Neutrophil (primary cell): ENCODE measurements at regions not wholly inside any gene's neighbourhood (a gene's known extent, or its start where the extent isn't known, plus 50 kb on each side); places are given as distances from the start of the nearest gene placed in this dataset.
"Not testable (repeated sequence)": the region's sequence is repeated elsewhere in the genome, so short reads cannot be mapped to it uniquely, and the experiment has no call there.

ENCODE experiments used
- H3K27ac ChIP-seq: fragments of 200-600 bp; sonication (generic); 2 replicates; pipeline ENCODE4 v1.5.1; 2016; ENCODE audit warnings: mild to moderate bottlenecking, moderate library complexity
- H3K27me3 ChIP-seq: fragments of 200-600 bp; sonication (generic); 2 replicates; pipeline ENCODE4 v1.6.0; 2016; ENCODE audit warnings: mild to moderate bottlenecking
- H3K36me3 ChIP-seq: fragments of 200-600 bp; sonication (generic); 2 replicates; pipeline ENCODE4 v1.5.1; 2017
- H3K4me1 ChIP-seq, 2 experiments: fragments of 200-600 bp in 1 of 2; sonication (generic) in 1 of 2; 1 replicate in 1 of 2; 2 replicates in 1 of 2; pipeline versions ENCODE4 v1.5.1 to v1.6.1; 2013 to 2016; ENCODE audit warnings: low read depth in 1 of 2, low read length in 1 of 2, mild to moderate bottlenecking in 1 of 2, moderate library complexity in 1 of 2; ENCODE audit not compliant: control insufficient read depth in 1 of 2, insufficient read depth in 1 of 2
- H3K4me3 ChIP-seq, 2 experiments: fragments of 200-600 bp in 1 of 2; sonication (generic) in 1 of 2; 1 replicate in 1 of 2; 2 replicates in 1 of 2; pipeline ENCODE4 v1.5.1; 2013 to 2016; ENCODE audit warnings: low read depth in 1 of 2, low read length in 1 of 2, mild to moderate bottlenecking in 1 of 2, moderate library complexity in 1 of 2
- H3K9me3 ChIP-seq: fragments of 200-600 bp; sonication (generic); 2 replicates; pipeline ENCODE4 v1.5.1; 2016
- TF ChIP-seq, protein P1 (sequence below): fragments of 200-600 bp; sonication (generic); IDR thresholded peaks from 2 replicates; pipeline ENCODE4 v1.5.1; 2016; ENCODE audit warnings: antibody characterized with exemption

DNA sequence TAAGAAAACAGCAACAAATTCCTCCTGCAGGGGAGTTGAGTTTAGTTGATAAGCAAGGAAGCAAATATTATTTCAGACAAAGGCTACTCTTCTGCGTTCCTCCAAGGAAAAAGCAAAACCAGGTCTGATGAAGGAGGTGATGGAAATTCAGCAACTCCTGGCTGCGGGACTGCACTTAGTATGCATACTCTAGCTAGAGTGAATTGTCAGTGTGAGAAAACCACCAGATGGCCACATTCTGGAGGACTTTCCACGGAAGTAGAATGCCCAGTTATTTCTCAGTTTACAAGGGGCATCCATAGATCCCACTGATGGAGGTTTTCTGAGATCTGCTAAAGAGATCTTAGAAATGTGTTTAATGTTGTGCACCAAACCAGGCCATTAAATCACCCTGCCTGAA lies 338.6 kb upstream of the PUDP start:
- no peaks in the 10 kb centered on the region for H3K27me3 ChIP-seq
- no peak overlapping the region for H3K4me3 ChIP-seq
- no peaks in the 10 kb centered on the region for H3K4me1 ChIP-seq
- no peaks in the 10 kb centered on the region for H3K9me3 ChIP-seq
- TF ChIP-seq, protein P1, sequence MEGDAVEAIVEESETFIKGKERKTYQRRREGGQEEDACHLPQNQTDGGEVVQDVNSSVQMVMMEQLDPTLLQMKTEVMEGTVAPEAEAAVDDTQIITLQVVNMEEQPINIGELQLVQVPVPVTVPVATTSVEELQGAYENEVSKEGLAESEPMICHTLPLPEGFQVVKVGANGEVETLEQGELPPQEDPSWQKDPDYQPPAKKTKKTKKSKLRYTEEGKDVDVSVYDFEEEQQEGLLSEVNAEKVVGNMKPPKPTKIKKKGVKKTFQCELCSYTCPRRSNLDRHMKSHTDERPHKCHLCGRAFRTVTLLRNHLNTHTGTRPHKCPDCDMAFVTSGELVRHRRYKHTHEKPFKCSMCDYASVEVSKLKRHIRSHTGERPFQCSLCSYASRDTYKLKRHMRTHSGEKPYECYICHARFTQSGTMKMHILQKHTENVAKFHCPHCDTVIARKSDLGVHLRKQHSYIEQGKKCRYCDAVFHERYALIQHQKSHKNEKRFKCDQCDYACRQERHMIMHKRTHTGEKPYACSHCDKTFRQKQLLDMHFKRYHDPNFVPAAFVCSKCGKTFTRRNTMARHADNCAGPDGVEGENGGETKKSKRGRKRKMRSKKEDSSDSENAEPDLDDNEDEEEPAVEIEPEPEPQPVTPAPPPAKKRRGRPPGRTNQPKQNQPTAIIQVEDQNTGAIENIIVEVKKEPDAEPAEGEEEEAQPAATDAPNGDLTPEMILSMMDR = no peak
- H3K27ac ChIP-seq = no peak overlapping the region
- no peaks in the 10 kb centered on the region for H3K36me3 ChIP-seq

DNA sequence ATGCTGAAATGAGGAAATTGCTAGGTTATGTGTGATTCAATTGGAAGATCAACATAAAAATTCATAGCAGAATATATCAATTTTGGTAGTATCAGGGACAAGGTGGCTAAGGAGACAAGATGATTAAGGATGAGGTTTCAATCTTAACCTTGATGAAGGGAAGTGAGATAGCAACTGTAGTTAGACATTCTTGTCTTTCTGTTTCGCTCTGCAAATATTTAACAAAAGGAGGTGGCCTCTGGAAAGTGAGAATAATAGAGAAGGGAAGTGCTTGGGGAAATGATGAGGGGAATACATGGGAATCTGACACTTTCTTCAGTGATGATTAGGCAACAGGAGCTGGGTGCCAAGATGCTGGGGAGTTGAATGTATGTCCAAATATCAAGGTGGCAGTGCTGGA lies 337.1 kb upstream of the PUDP start:
- Histone ChIP-seq H3K27ac (no peak overlapping the region), H3K9me3 (no peaks in the 10 kb centered on the region), H3K27me3 (no peaks in the 10 kb centered on the region), H3K4me1 (no peaks in the 10 kb centered on the region), H3K4me3 (no peak overlapping the region), H3K36me3 (no peaks in the 10 kb centered on the region)
- TF ChIP-seq, protein P1 = no peak

DNA sequence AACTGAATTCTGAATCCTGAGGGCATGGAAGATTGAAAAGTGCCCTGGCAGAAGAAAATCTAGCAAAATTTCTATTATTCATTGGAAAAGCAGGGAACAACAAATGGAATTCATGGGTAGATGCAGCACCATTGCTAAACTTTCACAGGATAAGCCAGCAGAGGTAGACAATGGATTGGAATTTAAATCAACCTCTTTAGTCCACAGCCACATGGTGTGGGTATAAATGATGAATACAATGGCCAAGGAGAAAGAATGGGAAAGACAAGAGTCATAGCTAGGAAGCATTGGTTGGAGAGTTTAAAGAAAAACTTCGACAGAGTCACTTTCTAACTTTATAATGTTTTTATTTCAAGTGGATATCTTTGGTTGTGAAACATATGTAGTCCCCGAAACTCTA lies 332.8 kb upstream of the PUDP start:
- H3K9me3 ChIP-seq = no peaks in the 10 kb centered on the region
- TF ChIP-seq, protein P1 = no peak
- H3K27me3 ChIP-seq = no peaks in the 10 kb centered on the region
- no peaks in the 10 kb centered on the region for H3K36me3 ChIP-seq
- no peak overlapping the region for H3K4me3 ChIP-seq
- no peak overlapping the region for H3K27ac ChIP-seq
- no peaks in the 10 kb centered on the region for H3K4me1 ChIP-seq

DNA sequence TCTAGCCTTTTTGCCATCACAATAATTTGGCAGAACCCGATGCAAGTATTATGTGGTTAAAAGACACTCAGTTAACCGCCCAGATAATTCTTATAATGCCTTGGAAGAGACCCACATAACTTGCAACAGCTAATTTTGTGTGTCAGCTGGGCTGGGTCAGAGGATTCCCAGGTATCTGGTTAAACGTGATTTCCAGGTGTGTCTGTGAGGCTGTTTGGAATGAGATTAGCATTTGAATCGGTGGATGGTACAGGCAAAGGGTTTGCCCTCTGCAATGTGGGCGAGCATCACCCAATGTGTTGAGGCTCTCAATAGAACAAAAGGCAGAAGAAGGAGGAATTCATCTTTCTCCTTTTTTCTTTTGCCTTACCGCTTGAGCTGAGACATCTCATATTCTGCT lies 314.2 kb upstream of the PUDP start:
- no peaks in the 10 kb centered on the region for H3K9me3 ChIP-seq
- no peaks in the 10 kb centered on the region for H3K36me3 ChIP-seq
- no peaks in the 10 kb centered on the region for H3K27me3 ChIP-seq
- no peaks in the 10 kb centered on the region for H3K4me1 ChIP-seq
- TF ChIP-seq, protein P1 = no peak
- H3K4me3 ChIP-seq = no peak overlapping the region
- H3K27ac ChIP-seq = no peak overlapping the region

DNA sequence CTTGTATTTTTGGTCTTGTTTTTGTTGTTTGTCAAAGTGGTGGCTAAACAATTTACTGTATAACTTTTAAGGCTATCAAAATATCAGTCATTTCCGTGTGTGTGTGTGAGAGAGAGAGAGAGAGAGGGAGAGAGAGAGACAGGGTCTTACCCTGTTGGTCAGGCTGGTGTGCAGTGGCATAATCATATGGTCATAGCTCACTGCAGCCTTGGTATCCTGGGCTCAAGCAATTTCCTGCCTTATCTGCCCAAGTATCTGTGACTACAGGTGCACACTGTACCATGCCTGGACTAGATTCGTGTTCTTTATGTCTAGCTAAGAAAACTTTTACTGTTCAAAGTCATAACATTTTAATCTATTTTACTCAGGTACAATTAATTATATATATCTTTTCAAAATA lies 313.1 kb upstream of the PUDP start:
- not testable (repeated sequence) for H3K4me3 ChIP-seq, H3K36me3 ChIP-seq, H3K27ac ChIP-seq, H3K27me3 ChIP-seq, H3K4me1 ChIP-seq, H3K9me3 ChIP-seq

DNA sequence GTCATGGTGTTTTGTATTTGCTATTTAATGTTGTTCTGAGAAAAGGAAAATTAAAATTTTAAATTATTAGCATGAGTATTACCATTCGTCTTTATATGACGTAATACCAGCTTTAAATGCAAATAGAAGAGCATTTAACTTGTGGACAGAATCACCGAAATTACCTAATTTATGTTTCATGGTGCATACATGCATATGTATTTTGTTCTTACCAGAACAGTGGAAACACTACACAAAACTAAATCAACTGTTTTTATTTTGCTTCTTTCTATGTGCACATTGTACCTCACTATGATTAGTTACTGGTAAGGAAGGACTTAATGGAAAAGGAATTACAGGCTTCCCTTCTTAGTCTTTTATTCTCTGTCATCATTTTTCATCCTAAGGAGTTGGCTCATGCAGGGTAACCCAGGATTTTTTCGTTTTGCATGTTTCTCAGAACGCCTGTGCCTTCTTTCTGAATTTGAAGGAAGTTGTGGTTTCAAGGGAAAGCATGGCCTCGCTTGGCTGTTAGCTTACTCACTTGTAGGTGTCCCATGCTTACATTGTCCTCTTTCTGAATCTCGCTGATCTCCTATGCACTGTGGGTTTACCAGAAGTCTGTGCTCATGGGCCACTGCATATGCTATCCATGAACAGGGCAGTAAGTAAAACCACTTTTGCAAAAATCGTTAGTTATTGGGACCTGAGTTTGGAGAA lies 300.0 kb upstream of the PUDP start:
- no peaks in the 10 kb centered on the region for H3K27me3 ChIP-seq
- TF ChIP-seq, protein P1 = no peak

More for the DNA sequence above, 300.0 kb upstream of the PUDP start:
- H3K4me1 ChIP-seq = no peaks in the 10 kb centered on the region
- no peak overlapping the region for H3K4me3 ChIP-seq
- no peaks in the 10 kb centered on the region for H3K36me3 ChIP-seq
- H3K27ac ChIP-seq = no peak overlapping the region
- H3K9me3 ChIP-seq = no peaks in the 10 kb centered on the region
